Hepatocyte (in vitro differentiated cells): ENCODE measurements at regions not wholly inside any gene's neighbourhood (a gene's known extent, or its start where the extent isn't known, plus 50 kb on each side); places are given as distances from the start of the nearest gene placed in this dataset.

Experiments used
- DNase-seq: peaks from one replicate; pipeline ENCODE4 v3.0.0-alpha.2; 2016; ENCODE audit warnings: low spot score
- H2AFZ ChIP-seq: fragments of 200-600 bp; sonication (generic); 2 replicates; pipeline ENCODE4 v1.6.0; 2016; ENCODE audit warnings: antibody characterized with exemption, mild to moderate bottlenecking
- H3K27ac ChIP-seq: fragments of 200-600 bp; sonication (generic); 2 replicates; pipeline ENCODE4 v1.5.1; 2016; ENCODE audit warnings: mild to moderate bottlenecking
- H3K27me3 ChIP-seq: fragments of 200-600 bp; sonication (generic); 2 replicates; pipeline ENCODE4 v1.6.1; 2016
- H3K36me3 ChIP-seq: fragments of 200-600 bp; sonication (generic); replicated peaks from 2 replicates; pipeline ENCODE4 v1.5.1; 2016; ENCODE audit warnings: low read depth; ENCODE audit not compliant: insufficient read depth
- H3K4me1 ChIP-seq: fragments of 200-600 bp; sonication (generic); 2 replicates; pipeline ENCODE4 v1.5.1; 2016; ENCODE audit warnings: mild to moderate bottlenecking, moderate library complexity; ENCODE audit not compliant: insufficient read depth
- H3K4me2 ChIP-seq: fragments of 200-600 bp; sonication (generic); 2 replicates; pipeline ENCODE4 v1.6.0; 2016
- H3K4me3 ChIP-seq: fragments of 200-600 bp; sonication (generic); 2 replicates; pipeline ENCODE4 v1.5.1; 2016; ENCODE audit warnings: mild to moderate bottlenecking
- H3K79me2 ChIP-seq: fragments of 200-600 bp; sonication (generic); 2 replicates; pipeline ENCODE4 v1.6.0; 2017; ENCODE audit warnings: mild to moderate bottlenecking
- H3K9me2 ChIP-seq: fragments of 200-600 bp; sonication (generic); replicated peaks from 2 replicates; pipeline ENCODE4 v1.6.0; 2017; ENCODE audit warnings: mild to moderate bottlenecking; ENCODE audit not compliant: insufficient read depth
- H3K9me3 ChIP-seq: fragments of 200-600 bp; sonication (generic); 2 replicates; pipeline ENCODE4 v1.5.1; 2016; ENCODE audit warnings: low read depth, mild to moderate bottlenecking
- H4K20me1 ChIP-seq: fragments of 200-600 bp; sonication (generic); 2 replicates; pipeline ENCODE4 v1.6.0; 2016; ENCODE audit warnings: mild to moderate bottlenecking; ENCODE audit not compliant: insufficient read depth, poor library complexity, severe bottlenecking
- CTCF ChIP-seq: fragments of 200-600 bp; sonication (generic); IDR thresholded peaks from 2 replicates; pipeline ENCODE4 v1.5.1; 2016; ENCODE audit warnings: antibody characterized with exemption, mild to moderate bottlenecking; ENCODE audit not compliant: poor library complexity
- EZH2 ChIP-seq: fragments of 200-600 bp; sonication (generic); IDR thresholded peaks from 2 replicates; pipeline ENCODE4 v1.6.1; 2016; ENCODE audit warnings: antibody characterized with exemption, mild to moderate bottlenecking, borderline replicate concordance
- EZH2phosphoT487 ChIP-seq: fragments of 200-600 bp; sonication (generic); IDR thresholded peaks from one replicate; pipeline ENCODE4 v1.6.1; 2018; ENCODE audit warnings: antibody characterized with exemption, mild to moderate bottlenecking, low read depth, moderate library complexity; ENCODE audit not compliant: unreplicated experiment, severe bottlenecking
- WGBS: methylation state at CpG from one replicate; pipeline ENCODE4 v1.1.6; 2016; ENCODE audit warnings: low lambda C conversion rate; ENCODE audit errors: missing lambda C conversion rate; 5-methylcytosine and 5-hydroxymethylcytosine counted together

GRCh38 chr12:126248871-126249403 lies 1183.7 kb downstream of the AACS start:
- H3K4me2 ChIP-seq: no peak overlapping the region
- H3K79me2 ChIP-seq: no peaks in the 10 kb centered on the region
- no peak overlapping the region for H2AFZ ChIP-seq
- no peak overlapping the region for H3K4me3 ChIP-seq
- no peak for TF ChIP-seq EZH2
- TF ChIP-seq EZH2phosphoT487: no peak
- no peak for TF ChIP-seq CTCF
- no peak for DNase-seq
- no peaks in the 10 kb centered on the region for H3K4me1 ChIP-seq
- no peaks in the 10 kb centered on the region for H3K9me3 ChIP-seq
- H3K27ac ChIP-seq: no peak overlapping the region
- no peaks in the 10 kb centered on the region for H3K36me3 ChIP-seq
- H3K27me3 ChIP-seq: no peaks in the 10 kb centered on the region
- WGBS: 73% methylated on average over 8 of the region's 8 CpGs
- H3K9me2 ChIP-seq: no peaks in the 10 kb centered on the region
- no peaks in the 10 kb centered on the region for H4K20me1 ChIP-seq

- Histone ChIP-seq H3K27me3 (no peaks in the 10 kb centered on the region), H3K27ac (no peak overlapping the region), H3K4me1 (no peaks in the 10 kb centered on the region), H3K79me2 (no peaks in the 10 kb centered on the region), H3K9me2 (no peaks in the 10 kb centered on the region), H3K36me3 (no peaks in the 10 kb centered on the region), H3K4me3 (no peak overlapping the region), H2AFZ (no peak overlapping the region), H3K9me3 (no peaks in the 10 kb centered on the region), H3K4me2 (no peak overlapping the region), H4K20me1 (no peaks in the 10 kb centered on the region)
- WGBS: 87% methylated on average over 3 of the region's 3 CpGs
- no peak for DNase-seq
- TF ChIP-seq CTCF (no peak), EZH2 (no peak), EZH2phosphoT487 (no peak)
Measured at GRCh38 chr12:126258190-126258589, 1193.0 kb downstream of the AACS start.

GRCh38 chr12:126262829-126263228 lies 1197.6 kb downstream of the AACS start:
- Histone ChIP-seq H3K4me1 (no peaks in the 10 kb centered on the region), H3K27me3 (no peaks in the 10 kb centered on the region), H3K79me2 (no peaks in the 10 kb centered on the region), H2AFZ (no peak overlapping the region), H4K20me1 (no peaks in the 10 kb centered on the region), H3K27ac (no peak overlapping the region), H3K4me2 (no peak overlapping the region), H3K4me3 (no peak overlapping the region), H3K9me3 (no peaks in the 10 kb centered on the region), H3K9me2 (no peaks in the 10 kb centered on the region), H3K36me3 (no peaks in the 10 kb centered on the region)
- TF ChIP-seq EZH2phosphoT487: no peak
- TF ChIP-seq CTCF: no peak
- no peak for TF ChIP-seq EZH2
- WGBS: 68% methylated on average over 5 of the region's 5 CpGs
- DNase-seq: no peak

GRCh38 chr12:126268222-126268621 lies 1203.0 kb downstream of the AACS start:
- DNase-seq: no peak
- H2AFZ ChIP-seq: no peak overlapping the region
- no peaks in the 10 kb centered on the region for H3K4me1 ChIP-seq
- H3K4me2 ChIP-seq: no peak overlapping the region
- no peaks in the 10 kb centered on the region for H4K20me1 ChIP-seq
- 85% methylated on average over 4 of the region's 4 CpGs for WGBS
- no peaks in the 10 kb centered on the region for H3K79me2 ChIP-seq
- H3K9me2 ChIP-seq: no peaks in the 10 kb centered on the region
- no peaks in the 10 kb centered on the region for H3K9me3 ChIP-seq
- no peak overlapping the region for H3K27ac ChIP-seq
- no peaks in the 10 kb centered on the region for H3K36me3 ChIP-seq
- H3K27me3 ChIP-seq: no peaks in the 10 kb centered on the region
- TF ChIP-seq CTCF (no peak), EZH2 (no peak), EZH2phosphoT487 (no peak)
- H3K4me3 ChIP-seq: no peak overlapping the region
